ENCODE measurements at regions not wholly inside any gene's neighbourhood (a gene's known extent, or its start where the extent isn't known, plus 50 kb on each side); places are given as distances from the start of the nearest gene placed in this dataset.

- DNase-seq = no peak
- no peak overlapping the region for H3K4me3 Mint-ChIP-seq
- H3K9me3 Mint-ChIP-seq = peaks cover 52% of the 10 kb centered on the region
- H3K27ac Mint-ChIP-seq = no peak overlapping the region
- no peaks in the 10 kb centered on the region for H3K27me3 Mint-ChIP-seq (ENCODE audit: low read depth, poor library complexity)
- no peak for TF ChIP-seq CTCF (IDR thresholded peaks at IDR 0.05)
- no peaks in the 10 kb centered on the region for H3K36me3 Mint-ChIP-seq (ENCODE audit: low read depth)
- H3K4me1 Mint-ChIP-seq = no peaks in the 10 kb centered on the region
Measured at GRCh38 chr14:42307239-42307825, 700.7 kb downstream of the LRFN5 start.

- TF ChIP-seq CTCF (IDR thresholded peaks at IDR 0.05) = no peak
- no peaks in the 10 kb centered on the region for H3K36me3 Mint-ChIP-seq (ENCODE audit: low read depth)
- peaks cover 11% of the 10 kb centered on the region for H3K9me3 Mint-ChIP-seq
- no peak for DNase-seq
- H3K27ac Mint-ChIP-seq = no peak overlapping the region
- H3K4me1 Mint-ChIP-seq = peaks cover 3% of the 10 kb centered on the region
- H3K4me3 Mint-ChIP-seq = no peak overlapping the region
- H3K27me3 Mint-ChIP-seq (ENCODE audit: low read depth, poor library complexity) = no peaks in the 10 kb centered on the region
Measured at GRCh38 chr14:42299692-42300091, 693.0 kb downstream of the LRFN5 start.

- no peak for DNase-seq
- Mint-ChIP-seq H3K27ac (no peak overlapping the region), H3K9me3 (peaks cover 11% of the 10 kb centered on the region), H3K4me3 (no peak overlapping the region), H3K4me1 (no peaks in the 10 kb centered on the region), H3K36me3 (ENCODE audit: low read depth) (no peaks in the 10 kb centered on the region), H3K27me3 (ENCODE audit: low read depth, poor library complexity) (no peaks in the 10 kb centered on the region)
- no peak for TF ChIP-seq CTCF (IDR thresholded peaks at IDR 0.05)
Measured at GRCh38 chr14:42293180-42293579, 686.5 kb downstream of the LRFN5 start.

- H3K9me3 Mint-ChIP-seq = peaks cover 10% of the 10 kb centered on the region
- H3K27ac Mint-ChIP-seq = no peak overlapping the region
- no peak for TF ChIP-seq CTCF (IDR thresholded peaks at IDR 0.05)
- no peaks in the 10 kb centered on the region for H3K27me3 Mint-ChIP-seq (ENCODE audit: low read depth, poor library complexity)
- no peaks in the 10 kb centered on the region for H3K36me3 Mint-ChIP-seq (ENCODE audit: low read depth)
- no peak overlapping the region for H3K4me3 Mint-ChIP-seq
- H3K4me1 Mint-ChIP-seq = no peaks in the 10 kb centered on the region
- no peak for DNase-seq
Measured at GRCh38 chr14:42277840-42278239, 671.2 kb downstream of the LRFN5 start.

- Mint-ChIP-seq H3K36me3 (ENCODE audit: low read depth) (no peaks in the 10 kb centered on the region), H3K27me3 (ENCODE audit: low read depth, poor library complexity) (peaks cover 4% of the 10 kb centered on the region), H3K4me1 (no peaks in the 10 kb centered on the region), H3K9me3 (peaks cover 28% of the 10 kb centered on the region), H3K27ac (no peak overlapping the region), H3K4me3 (no peak overlapping the region)
- TF ChIP-seq CTCF (IDR thresholded peaks at IDR 0.05) = no peak
- no peak for DNase-seq
Measured at GRCh38 chr14:42269234-42269633, 662.6 kb downstream of the LRFN5 start.

GRCh38 chr14:42248131-42248530 is 641.5 kb downstream of the LRFN5 start:
- Mint-ChIP-seq H3K27ac (no peak overlapping the region), H3K36me3 (ENCODE audit: low read depth) (no peaks in the 10 kb centered on the region), H3K4me3 (no peak overlapping the region), H3K27me3 (ENCODE audit: low read depth, poor library complexity) (no peaks in the 10 kb centered on the region), H3K9me3 (peaks cover 15% of the 10 kb centered on the region), H3K4me1 (no peaks in the 10 kb centered on the region)
- DNase-seq = no peak
- no peak for TF ChIP-seq CTCF (IDR thresholded peaks at IDR 0.05)

Data from nephron progenitor cell (in vitro differentiated cells).